GM19328 (cell line): ENCODE measurements at regions not wholly inside any gene's neighbourhood (a gene's known extent, or its start where the extent isn't known, plus 50 kb on each side); places are given as distances from the start of the nearest gene placed in this dataset.

Source experiments
- ATAC-seq: cut with Tn5 transposase; IDR thresholded peaks from one replicate; pipeline ENCODE4 v1.9.1; 2021; ENCODE audit warnings: mild to moderate bottlenecking, moderate library complexity; ENCODE audit not compliant: unreplicated experiment

DNA sequence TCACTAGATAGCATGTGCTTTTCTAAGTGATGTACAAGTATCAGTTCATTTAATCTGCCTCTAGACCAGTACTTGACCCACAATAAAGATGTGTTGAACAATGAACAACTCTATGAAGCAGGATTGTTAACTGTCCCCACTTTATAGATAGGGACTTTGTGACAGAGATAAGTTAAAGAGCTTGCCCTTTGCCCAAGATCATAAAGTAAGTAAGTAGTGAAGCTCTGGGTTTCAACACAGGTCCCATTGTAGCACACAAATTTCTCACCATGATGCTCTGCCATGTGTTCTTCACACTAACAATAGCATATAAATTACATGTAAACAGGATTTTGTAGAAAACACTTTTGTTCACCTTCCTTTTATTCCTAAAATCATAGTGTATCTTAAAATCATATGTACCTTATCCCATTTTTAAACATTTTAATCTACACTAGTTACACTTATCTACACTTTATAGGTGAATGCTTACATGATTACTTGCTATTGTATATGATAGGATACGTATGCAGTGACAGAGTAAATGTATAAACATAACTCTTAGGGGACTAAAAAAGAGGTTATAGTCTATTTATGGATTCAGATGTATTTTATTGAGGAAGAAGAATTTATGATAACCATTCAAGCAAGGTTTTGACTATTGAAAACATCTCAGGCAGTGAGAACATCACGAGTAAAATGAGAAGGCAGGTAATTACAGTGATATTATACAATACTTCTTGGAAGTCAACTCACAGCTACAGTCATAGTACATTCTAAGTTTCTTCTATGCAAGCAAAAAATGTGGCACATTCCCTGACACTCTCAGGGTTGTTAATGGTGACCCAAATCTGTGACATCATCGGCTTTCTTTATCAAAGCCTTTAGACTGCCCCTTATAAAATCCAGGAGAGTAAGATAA is 2275.1 kb downstream of the PCDH7 start:
- ATAC-seq = no peak

DNA sequence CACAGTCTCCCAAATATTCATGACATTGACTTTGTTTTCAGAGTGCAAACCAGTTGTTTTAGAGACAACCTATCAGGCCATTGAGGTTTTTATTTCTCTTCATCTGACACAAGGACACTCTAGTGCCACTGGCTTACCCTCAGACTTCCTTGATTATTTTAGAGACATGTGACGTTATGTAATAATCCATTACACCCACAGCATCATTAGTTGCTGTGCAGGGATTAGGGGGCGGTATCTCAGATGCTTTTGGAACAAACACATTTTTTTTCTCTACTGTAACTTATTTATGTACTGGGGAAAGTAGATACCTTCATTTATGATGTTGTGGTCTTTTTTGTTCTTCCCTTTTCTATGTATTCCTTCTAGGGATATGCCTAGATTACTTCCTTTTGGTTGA is 2293.1 kb downstream of the PCDH7 start:
- no peak for ATAC-seq

DNA sequence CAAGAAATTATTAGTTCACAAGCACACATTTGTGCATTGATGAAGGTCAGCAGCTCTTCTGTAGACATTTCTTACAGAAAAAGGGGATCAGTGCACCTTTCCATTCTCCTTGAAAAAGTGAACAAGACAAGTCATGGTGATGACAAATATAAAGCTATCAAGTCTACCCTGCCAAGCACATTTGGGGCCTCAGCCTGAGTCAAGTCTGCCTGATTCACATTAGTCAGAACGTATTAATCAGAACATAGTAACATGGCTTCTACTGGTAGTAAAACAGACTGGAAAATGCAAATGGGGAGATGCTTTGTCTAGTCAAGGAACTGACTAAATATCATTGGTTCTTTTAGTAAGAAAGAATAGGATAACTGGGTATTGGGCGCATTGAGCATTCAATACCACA is 2305.1 kb downstream of the PCDH7 start:
- no peak for ATAC-seq

GRCh38 chr4:33029976-33030375 is 2309.8 kb downstream of the PCDH7 start:
- no peak for ATAC-seq

DNA sequence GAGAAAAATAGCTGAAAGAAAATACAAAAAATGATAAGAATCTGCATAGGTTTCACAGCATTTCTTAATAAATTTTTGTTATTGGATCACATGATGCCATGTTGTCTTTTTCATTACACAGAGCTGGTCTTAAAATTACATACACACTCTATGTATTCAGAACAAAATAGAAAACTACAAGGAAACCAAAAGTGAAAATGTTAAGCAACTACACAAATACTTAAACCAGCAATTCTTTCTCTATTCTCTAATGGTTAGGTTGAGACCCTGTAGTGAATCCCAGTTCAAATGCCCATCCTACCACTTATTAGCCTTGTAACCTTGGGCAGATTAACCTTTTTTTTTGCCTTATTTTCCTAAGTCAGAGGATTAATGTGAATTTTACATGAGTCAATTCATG is 2311.2 kb downstream of the PCDH7 start:
- no peak for ATAC-seq

GRCh38 chr4:33037464-33037863 is 2317.3 kb downstream of the PCDH7 start:
- no peak for ATAC-seq

- no peak for ATAC-seq
Observed at GRCh38 chr4:33045334-33045733, 2325.2 kb downstream of the PCDH7 start.

DNA sequence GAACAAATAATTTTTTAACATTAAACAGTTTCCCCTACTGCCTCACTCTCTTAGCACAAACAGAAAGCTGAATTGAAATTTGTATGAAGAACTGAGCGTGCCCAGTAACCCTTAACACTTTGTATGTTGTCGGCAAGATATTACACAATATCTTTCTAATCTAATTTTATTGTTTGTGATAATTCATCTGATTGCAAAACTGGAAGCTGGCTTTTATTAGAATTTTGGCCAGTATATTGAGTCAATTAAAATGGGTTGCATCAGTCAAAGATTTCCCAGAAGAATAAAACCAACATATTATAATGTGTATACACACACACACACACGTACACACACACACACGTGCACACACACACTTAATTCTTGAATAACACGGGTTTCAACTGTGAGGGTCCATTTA is 2332.1 kb downstream of the PCDH7 start:
- ATAC-seq = no peak

GRCh38 chr4:33054161-33054560 is 2334.0 kb downstream of the PCDH7 start:
- no peak for ATAC-seq

DNA sequence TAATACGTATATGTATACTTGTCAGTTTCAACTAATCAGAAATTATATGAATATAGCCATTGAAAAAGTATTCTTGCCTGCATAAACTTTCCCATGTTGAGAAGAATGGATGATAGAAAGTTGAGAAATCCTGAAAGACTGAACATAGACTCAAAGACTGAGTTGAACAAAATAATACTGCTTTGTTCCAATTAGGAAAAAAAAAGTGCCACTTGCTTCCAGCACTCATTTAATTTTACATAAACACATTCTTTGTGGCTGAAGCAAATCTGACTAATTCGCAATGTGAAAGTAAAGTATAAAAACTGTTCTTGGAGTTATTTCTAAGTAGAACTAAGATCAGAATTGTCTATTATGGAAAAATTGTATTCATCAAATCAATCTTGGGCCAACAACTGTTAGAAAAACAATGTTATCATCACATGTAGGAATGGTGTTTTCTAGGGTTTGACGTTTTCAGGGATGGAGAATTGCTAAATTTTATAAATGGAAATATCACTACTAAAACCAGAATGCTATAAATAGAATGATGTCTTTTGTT is 2334.6 kb downstream of the PCDH7 start:
- ATAC-seq = no peak

- ATAC-seq = no peak
Observed at GRCh38 chr4:33057736-33058135, 2337.6 kb downstream of the PCDH7 start.

DNA sequence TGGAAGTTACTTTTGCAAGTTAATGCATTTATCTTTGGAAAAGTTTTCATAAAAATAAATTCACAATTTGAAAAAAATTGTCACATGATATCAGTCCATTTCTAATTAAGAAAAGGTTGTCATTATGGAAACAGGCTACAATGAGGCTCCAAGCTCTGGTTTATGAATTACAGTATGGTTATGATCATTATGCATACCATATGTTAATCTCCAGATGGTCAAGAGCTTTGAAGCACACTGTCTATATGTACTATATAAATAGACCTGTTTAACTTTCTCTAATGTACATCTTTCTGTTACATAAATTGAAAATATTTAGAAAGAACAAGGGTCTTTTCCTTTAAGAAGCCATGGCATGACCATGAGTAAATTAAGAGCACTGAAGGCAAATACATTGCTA is 2338.8 kb downstream of the PCDH7 start:
- ATAC-seq = no peak

DNA sequence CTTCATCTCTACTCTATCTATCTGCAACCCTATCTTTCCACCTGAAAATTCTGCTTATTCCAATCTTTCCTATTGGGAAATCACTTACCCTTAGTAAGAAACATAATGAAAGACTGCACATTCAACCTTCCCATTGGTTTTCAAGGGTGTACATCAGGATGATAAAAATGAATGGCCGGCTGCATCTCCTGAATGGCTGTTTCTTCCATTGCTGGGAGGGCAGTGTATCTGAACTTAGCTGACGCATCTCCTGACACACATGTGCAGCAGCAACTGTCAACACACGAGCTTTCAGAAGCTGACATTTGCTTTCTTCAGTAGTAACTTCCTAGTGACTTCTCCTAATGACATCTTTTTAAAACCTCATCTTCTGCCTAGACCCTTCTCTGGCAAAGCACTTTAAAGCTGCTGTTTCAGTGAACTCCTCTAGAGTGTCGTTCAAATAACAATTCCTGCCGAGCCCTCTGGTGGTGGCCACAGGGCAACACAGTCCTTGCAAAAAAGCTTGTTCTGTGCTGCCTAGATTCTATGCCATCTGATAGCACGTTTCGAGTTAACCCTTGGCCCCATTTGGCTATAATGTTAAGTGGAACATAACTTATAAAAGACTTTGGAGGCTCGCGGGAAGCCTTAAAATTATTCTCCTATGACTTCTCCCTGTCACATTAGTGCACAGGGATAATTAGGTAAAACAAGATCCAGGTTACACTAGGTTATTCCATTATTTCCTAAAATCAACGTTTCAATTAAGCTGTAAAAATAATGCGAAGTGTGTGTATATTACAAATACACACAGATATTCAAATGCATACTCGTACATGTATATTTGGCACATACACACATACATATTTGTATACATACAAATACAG is 2340.7 kb downstream of the PCDH7 start:
- peak; percentile 87 for ATAC-seq

DNA sequence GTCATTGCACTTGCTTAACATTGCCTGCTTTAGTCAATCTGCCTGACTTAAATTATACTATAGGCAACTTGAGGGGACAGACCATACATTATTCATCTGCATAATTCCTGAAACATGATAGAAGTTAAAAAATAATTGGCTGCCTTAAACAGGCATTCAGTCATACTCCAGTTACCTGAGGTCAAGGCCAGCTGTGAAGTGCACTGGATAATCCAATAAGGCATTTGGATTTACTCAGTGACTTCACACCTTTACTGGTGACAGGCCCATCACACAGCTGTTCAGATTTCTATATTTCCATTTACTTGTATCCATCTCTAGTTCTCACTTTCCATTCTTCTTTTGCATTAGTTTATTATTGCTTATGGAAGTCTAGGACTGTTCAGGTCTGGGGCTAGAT is 2341.6 kb downstream of the PCDH7 start:
- ATAC-seq = no peak

GRCh38 chr4:33062155-33062806 is 2342.1 kb downstream of the PCDH7 start:
- ATAC-seq = no peak

- ATAC-seq = no peak
Observed at GRCh38 chr4:33063241-33063640, 2343.1 kb downstream of the PCDH7 start.

DNA sequence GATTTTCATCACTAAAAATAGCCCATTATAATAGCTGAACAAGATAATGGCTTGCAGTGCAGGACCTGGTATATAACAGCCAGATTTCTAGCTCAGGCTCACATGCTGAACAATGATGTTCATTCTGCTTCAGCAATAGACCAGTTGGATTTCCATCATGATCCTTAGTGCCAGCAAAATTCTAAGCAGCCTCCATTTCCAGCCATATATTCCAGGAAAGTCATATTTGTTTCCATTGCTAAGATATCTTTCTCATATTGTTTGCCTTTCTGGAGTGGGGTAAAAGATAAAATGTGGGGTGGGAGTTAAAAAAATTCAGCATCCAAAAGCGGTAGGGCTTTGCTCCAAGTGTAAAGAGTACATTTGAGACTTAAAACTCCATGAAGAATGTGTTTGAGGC is 2344.1 kb downstream of the PCDH7 start:
- ATAC-seq = no peak

DNA sequence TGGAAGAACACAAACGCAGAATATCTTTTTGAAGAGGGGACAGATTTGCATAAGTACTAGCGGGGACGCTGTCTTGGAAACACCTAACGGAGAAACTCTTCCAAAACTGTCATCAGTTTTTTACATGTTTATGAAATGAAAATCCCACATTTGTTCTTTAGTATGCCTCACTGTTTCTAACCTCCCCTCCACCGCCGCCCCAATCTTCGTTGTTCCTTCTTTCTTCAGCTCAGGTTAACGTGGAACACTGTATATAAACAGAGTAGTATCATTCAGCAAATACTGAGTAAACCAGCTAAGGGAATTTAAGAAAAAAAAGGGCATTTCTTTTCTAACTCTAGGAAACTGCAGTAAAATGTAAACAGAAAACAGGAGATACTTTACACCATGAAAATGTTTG is 2345.6 kb downstream of the PCDH7 start:
- ATAC-seq = no peak

- ATAC-seq = no peak
Observed at GRCh38 chr4:33067221-33067620, 2347.1 kb downstream of the PCDH7 start.

GRCh38 chr4:33068539-33068938 is 2348.4 kb downstream of the PCDH7 start:
- no peak for ATAC-seq

- no peak for ATAC-seq
Observed at GRCh38 chr4:33071535-33071934, 2351.4 kb downstream of the PCDH7 start.
